ENCODE measurements at regions not wholly inside any gene's neighbourhood (a gene's known extent, or its start where the extent isn't known, plus 50 kb on each side); places are given as distances from the start of the nearest gene placed in this dataset.

- no peak for DNase-seq
Observed at GRCh38 chr1:235009561-235010306, 118.9 kb downstream of the TOMM20 start.

- no peak for DNase-seq
Observed at GRCh38 chr1:235009074-235009473, 119.6 kb downstream of the TOMM20 start.

GRCh38 chr1:235008239-235008638, 120.4 kb downstream of the TOMM20 start:
- no peak for DNase-seq

- DNase-seq, result no peak
Observed at GRCh38 chr1:235006816-235007215, 121.8 kb downstream of the TOMM20 start.

- no peak for DNase-seq
Observed at GRCh38 chr1:235006132-235006721, 122.4 kb downstream of the TOMM20 start.

- no peak for DNase-seq
Observed at GRCh38 chr1:235004840-235005391, 123.7 kb downstream of the TOMM20 start.

- DNase-seq, result no peak
Observed at GRCh38 chr1:235004276-235004675, 124.4 kb downstream of the TOMM20 start.

GRCh38 chr1:235002706-235003300, 125.8 kb downstream of the TOMM20 start:
- no peak for DNase-seq

- no peak for DNase-seq
Observed at GRCh38 chr1:234999513-234999940, 129.1 kb downstream of the TOMM20 start.

- DNase-seq, result no peak
Observed at GRCh38 chr1:234997896-234998741, 130.5 kb downstream of the TOMM20 start.

- no peak for DNase-seq
Observed at GRCh38 chr1:234997201-234997895, 131.3 kb downstream of the TOMM20 start.

GRCh38 chr1:234996245-234996757, 132.3 kb downstream of the TOMM20 start:
- DNase-seq, result no peak

- DNase-seq, result no peak
Observed at GRCh38 chr1:234994436-234995295, 134.0 kb downstream of the TOMM20 start.

- DNase-seq, result no peak
Observed at GRCh38 chr1:234992065-234992464, 136.6 kb downstream of the TOMM20 start.

- DNase-seq, result no peak
Observed at GRCh38 chr1:234990874-234991801, 137.5 kb downstream of the TOMM20 start.

- no peak for DNase-seq
Observed at GRCh38 chr1:234990328-234990675, 138.3 kb downstream of the TOMM20 start.

GRCh38 chr1:234989479-234990327, 138.9 kb downstream of the TOMM20 start:
- DNase-seq, result no peak

GRCh38 chr1:234989019-234989418, 139.6 kb downstream of the TOMM20 start:
- DNase-seq, result no peak

GRCh38 chr1:234988536-234988935, 140.1 kb downstream of the TOMM20 start:
- DNase-seq, result no peak

Data from NCI-H1930 (cell line).